ENCODE measurements at regions not wholly inside any gene's neighbourhood (a gene's known extent, or its start where the extent isn't known, plus 50 kb on each side); places are given as distances from the start of the nearest gene placed in this dataset.

DNA sequence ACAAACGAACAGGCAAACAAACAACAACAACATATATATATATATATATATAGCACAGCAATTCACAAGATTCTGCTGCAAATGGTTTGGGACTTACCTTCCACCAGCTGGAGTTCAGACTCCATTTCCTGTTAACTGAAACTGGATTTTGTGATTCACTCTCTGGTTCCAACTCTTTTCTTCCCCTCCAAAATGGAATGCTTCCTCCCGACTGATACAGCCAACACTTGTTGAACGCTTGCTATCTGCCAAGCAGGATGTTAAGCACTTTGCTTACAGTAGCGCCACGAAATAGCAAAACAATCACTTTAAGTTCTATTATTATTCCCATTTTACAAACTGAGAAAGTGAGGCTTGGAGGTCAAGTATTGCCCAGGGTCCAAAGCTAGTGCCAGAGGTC is 116.0 kb upstream of the TMEM132C start:
- intact Hi-C loops (cut with DNase I): no loop called here
- no peak overlapping the region for H3K27ac ChIP-seq (replicated peaks in 1 of 4)
- H3K4me1 ChIP-seq: no peaks in the 10 kb centered on the region
- H3K9me3 ChIP-seq: no peaks in the 10 kb centered on the region
- WGBS: 72% methylated on average over 5 of the region's 5 CpGs
- TF ChIP-seq POLR2AphosphoS5 (IDR thresholded peaks at IDR 0.05): no peak
- TF ChIP-seq, protein P1, sequence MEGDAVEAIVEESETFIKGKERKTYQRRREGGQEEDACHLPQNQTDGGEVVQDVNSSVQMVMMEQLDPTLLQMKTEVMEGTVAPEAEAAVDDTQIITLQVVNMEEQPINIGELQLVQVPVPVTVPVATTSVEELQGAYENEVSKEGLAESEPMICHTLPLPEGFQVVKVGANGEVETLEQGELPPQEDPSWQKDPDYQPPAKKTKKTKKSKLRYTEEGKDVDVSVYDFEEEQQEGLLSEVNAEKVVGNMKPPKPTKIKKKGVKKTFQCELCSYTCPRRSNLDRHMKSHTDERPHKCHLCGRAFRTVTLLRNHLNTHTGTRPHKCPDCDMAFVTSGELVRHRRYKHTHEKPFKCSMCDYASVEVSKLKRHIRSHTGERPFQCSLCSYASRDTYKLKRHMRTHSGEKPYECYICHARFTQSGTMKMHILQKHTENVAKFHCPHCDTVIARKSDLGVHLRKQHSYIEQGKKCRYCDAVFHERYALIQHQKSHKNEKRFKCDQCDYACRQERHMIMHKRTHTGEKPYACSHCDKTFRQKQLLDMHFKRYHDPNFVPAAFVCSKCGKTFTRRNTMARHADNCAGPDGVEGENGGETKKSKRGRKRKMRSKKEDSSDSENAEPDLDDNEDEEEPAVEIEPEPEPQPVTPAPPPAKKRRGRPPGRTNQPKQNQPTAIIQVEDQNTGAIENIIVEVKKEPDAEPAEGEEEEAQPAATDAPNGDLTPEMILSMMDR (IDR thresholded peaks at IDR 0.05): no peak
- TF ChIP-seq EP300 (IDR thresholded peaks at IDR 0.05): no peak
- no peak for TF ChIP-seq POLR2A (IDR thresholded peaks at IDR 0.05; ENCODE audit: low read depth)
- no peaks in the 10 kb centered on the region for H3K36me3 ChIP-seq
- no peak overlapping the region for H3K4me3 ChIP-seq
- H3K27me3 ChIP-seq: no peaks in the 10 kb centered on the region
- no peak for DNase-seq (ENCODE audit: extremely low spot score)

DNA sequence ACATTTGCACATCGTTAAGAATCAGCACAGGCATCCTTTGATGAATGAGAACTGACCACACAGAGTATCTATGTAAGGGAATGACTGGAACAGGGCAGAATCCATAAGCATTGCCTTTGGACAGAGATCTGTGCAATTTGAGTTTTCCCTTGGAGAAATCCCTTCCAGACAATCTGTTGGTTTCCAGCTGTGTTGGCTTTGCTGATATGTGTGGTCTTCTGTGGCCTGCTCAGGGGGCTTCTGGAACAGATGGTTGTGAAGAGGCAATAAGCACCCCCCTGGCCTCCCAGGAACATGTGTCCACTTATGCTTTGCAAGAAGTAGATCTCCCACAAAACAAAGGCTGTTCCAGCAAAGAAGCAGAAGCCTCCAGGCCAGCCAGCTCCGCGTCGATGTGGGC is 111.4 kb upstream of the TMEM132C start:
- H3K27me3 ChIP-seq: peaks cover 0 to 5% (median 0%) of the 10 kb centered on the region in 4 donors
- no peak overlapping the region for H3K27ac ChIP-seq (replicated peaks in 1 of 4)
- no peaks in the 10 kb centered on the region for H3K4me1 ChIP-seq
- TF ChIP-seq POLR2AphosphoS5 (IDR thresholded peaks at IDR 0.05) (no peak), EP300 (IDR thresholded peaks at IDR 0.05) (no peak)
- TF ChIP-seq, protein P1 (IDR thresholded peaks at IDR 0.05): no peak
- H3K9me3 ChIP-seq: no peaks in the 10 kb centered on the region
- no peak for DNase-seq (ENCODE audit: extremely low spot score)
- intact Hi-C loops (cut with DNase I): no loop called here
- 76% methylated on average over 4 of the region's 4 CpGs for WGBS
- no peak overlapping the region for H3K4me3 ChIP-seq
- no peaks in the 10 kb centered on the region for H3K36me3 ChIP-seq

DNA sequence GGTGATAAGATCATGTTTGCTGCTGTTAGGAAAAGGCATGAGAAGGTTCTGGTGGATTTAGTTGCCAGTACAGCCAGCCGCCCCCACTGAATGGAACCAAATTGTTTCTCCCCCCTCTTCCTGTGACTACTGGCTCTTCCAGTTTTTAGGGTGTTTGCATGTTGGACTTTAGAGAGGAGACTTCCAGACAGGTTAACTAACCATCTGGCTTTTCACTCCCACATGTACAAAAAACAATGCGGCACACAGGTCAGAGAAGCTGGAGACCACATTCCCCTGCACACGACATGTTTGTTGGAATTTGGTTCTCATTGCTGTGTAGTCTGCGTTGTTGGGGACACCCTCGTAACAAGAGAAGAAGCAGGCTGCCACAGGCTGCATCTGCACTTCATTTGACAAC is 103.9 kb upstream of the TMEM132C start:
- Histone ChIP-seq H3K27me3 (peaks cover 0 to 1% (median 0%) of the 10 kb centered on the region in 4 donors), H3K27ac (replicated peaks in 1 of 4) (no peak overlapping the region), H3K36me3 (no peaks in the 10 kb centered on the region), H3K4me3 (no peak overlapping the region), H3K9me3 (no peaks in the 10 kb centered on the region), H3K4me1 (no peaks in the 10 kb centered on the region)
- no peak for DNase-seq (ENCODE audit: extremely low spot score)
- 87% methylated on average over 5 of the region's 5 CpGs for WGBS
- intact Hi-C loops (cut with DNase I): no loop called here
- TF ChIP-seq POLR2A (IDR thresholded peaks at IDR 0.05; ENCODE audit: low read depth): no peak
- TF ChIP-seq EP300 (IDR thresholded peaks at IDR 0.05): no peak
- no peak for TF ChIP-seq POLR2AphosphoS5 (IDR thresholded peaks at IDR 0.05)
- TF ChIP-seq, protein P1 (IDR thresholded peaks at IDR 0.05): no peak

DNA sequence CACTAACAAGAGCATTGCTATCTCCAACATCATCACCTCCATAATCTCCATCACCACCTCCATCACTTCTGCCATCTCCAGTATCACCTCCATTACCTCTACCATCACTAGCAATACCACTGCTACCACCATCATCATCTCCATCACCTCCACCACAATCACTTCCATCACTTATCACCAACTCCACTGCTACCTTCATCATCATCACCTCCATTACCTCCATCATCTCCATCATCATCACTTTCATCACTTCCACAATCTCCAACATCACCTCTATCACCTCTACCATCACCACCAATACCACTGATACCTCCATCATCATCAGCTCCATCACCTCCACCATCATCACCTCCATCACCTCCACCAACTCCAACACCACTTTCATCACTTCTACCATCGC is 102.4 kb upstream of the TMEM132C start:
- TF ChIP-seq, protein P1 (IDR thresholded peaks at IDR 0.05): no peak
- TF ChIP-seq POLR2A (IDR thresholded peaks at IDR 0.05; ENCODE audit: low read depth): no peak
- TF ChIP-seq POLR2AphosphoS5 (IDR thresholded peaks at IDR 0.05): no peak
- TF ChIP-seq EP300 (IDR thresholded peaks at IDR 0.05): no peak
- DNase-seq (ENCODE audit: extremely low spot score): no peak
- H3K4me1 ChIP-seq: no peaks in the 10 kb centered on the region
- no peak overlapping the region for H3K27ac ChIP-seq (replicated peaks in 1 of 4)
- H3K36me3 ChIP-seq: no peaks in the 10 kb centered on the region
- H3K4me3 ChIP-seq: no peak overlapping the region
- H3K9me3 ChIP-seq: no peaks in the 10 kb centered on the region
- H3K27me3 ChIP-seq: peaks cover 0 to 3% (median 0%) of the 10 kb centered on the region in 4 donors
- 81% methylated on average over 1 of the region's 1 CpG for WGBS
- intact Hi-C loops (cut with DNase I): no loop called here

DNA sequence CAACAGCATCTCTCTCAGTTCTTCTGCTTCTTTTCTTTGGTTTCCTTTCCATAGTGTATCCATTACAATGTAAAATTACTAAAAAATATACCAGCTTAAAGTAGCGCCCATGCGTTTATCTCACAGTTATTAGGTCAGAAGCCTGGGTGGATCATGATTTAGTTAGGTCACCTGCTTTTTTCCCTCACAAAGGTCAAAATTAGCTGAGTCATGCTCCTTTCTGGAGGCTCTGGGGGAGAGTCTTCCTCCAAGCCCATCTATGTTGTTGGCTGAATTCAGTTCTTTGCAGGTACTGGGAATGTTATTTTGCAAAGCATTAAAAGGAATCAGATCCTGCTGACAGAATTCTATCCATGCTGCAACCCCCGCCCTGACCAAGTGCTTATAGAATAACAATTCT is 101.6 kb upstream of the TMEM132C start:
- intact Hi-C loops (cut with DNase I): no loop called here
- Histone ChIP-seq H3K9me3 (no peaks in the 10 kb centered on the region), H3K4me3 (no peak overlapping the region), H3K27me3 (peaks cover 0 to 6% (median 0%) of the 10 kb centered on the region in 4 donors), H3K36me3 (no peaks in the 10 kb centered on the region), H3K4me1 (no peaks in the 10 kb centered on the region), H3K27ac (replicated peaks in 1 of 4) (no peak overlapping the region)
- 88% methylated on average over 3 of the region's 3 CpGs for WGBS
- TF ChIP-seq POLR2A (IDR thresholded peaks at IDR 0.05; ENCODE audit: low read depth) (no peak), EP300 (IDR thresholded peaks at IDR 0.05) (no peak), POLR2AphosphoS5 (IDR thresholded peaks at IDR 0.05) (no peak)
- TF ChIP-seq, protein P1 (IDR thresholded peaks at IDR 0.05): no peak
- no peak for DNase-seq (ENCODE audit: extremely low spot score)
